HUDEP-2 (cell line): ENCODE measurements at regions not wholly inside any gene's neighbourhood (a gene's known extent, or its start where the extent isn't known, plus 50 kb on each side); places are given as distances from the start of the nearest gene placed in this dataset.

Experiments used
- DNase-seq, 76 experiments: peaks; one replicate each; lab custom pipeline; 2025; ENCODE audit not compliant: unreplicated experiment in 76 of 76; lab: John Stamatoyannopoulos, UW

DNA sequence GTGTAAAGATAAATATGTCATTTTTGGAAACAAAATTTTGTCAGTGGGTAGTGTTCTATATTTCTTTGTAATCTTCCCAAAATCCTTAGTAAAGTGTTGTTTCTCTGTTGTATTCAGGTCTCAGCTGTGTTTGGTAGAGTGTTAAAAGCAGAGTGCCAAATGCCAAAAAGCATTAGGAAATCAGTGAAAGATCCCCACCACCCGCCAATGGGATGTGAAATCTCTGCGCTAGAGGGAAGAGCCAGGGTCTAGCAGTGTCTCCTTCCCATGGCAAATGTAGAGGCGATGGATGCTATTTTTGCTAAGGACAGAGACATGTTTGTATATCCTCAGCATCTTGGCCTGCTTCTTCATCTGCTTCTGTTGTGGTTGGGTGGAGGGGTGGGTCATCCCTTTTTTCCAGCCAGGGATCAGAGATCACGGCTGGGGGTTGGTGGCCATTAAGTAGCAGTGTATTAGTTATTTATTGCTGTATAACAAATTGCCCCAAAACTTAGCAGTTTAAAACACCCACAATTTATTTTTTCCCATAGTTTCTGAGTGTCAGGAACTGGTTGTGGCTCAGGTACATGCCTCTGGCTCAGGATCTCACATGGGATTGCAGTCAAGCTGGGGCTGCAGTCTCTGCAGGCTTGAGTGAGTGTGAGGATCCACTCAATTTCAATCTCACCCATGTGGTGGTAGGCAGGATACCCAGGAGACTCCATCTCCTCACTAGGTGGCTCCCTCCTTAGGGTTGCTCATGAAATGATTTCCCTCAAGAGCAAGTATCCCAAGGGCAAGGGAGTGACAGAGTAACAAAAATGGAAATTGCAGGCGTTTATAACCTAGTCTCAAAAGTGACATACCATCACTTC is 211.9 kb downstream of the MYCN start:
- no peak for DNase-seq

DNA sequence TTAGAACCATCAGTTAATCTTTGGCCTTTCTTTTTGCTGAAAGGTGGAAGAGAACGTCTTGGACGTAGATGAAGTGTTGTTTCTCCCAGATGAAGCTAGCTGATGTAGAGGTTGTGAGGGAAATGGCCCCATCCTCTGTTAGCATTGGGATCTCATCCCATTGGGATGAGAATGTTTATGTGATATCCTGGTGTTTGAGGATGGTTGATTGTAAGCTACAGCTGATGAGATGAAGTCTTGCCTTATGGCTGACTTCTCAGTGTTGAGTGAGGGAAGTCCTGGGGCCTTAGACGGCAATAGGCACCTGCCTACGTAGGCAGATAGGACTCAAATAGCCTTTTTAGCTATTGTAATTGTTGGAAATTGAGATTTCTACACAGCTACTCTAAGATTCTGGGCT is 211.3 kb downstream of the MYCN start:
- DNase-seq: no peak

DNA sequence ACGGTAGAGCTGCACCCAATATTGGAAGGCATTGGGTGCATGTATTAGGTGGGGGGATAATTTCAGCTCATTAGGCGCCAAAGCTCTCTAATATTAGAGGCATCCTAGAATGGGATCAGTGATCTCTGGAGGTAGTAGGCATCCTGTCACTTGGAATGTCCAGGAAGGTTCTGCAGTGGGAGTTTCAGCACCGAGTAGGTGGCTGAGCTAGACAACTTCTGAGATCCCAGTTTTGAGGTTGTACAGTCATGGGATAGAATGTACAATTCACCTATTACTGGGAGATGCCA is 210.9 kb downstream of the MYCN start:
- DNase-seq: no peak

DNA sequence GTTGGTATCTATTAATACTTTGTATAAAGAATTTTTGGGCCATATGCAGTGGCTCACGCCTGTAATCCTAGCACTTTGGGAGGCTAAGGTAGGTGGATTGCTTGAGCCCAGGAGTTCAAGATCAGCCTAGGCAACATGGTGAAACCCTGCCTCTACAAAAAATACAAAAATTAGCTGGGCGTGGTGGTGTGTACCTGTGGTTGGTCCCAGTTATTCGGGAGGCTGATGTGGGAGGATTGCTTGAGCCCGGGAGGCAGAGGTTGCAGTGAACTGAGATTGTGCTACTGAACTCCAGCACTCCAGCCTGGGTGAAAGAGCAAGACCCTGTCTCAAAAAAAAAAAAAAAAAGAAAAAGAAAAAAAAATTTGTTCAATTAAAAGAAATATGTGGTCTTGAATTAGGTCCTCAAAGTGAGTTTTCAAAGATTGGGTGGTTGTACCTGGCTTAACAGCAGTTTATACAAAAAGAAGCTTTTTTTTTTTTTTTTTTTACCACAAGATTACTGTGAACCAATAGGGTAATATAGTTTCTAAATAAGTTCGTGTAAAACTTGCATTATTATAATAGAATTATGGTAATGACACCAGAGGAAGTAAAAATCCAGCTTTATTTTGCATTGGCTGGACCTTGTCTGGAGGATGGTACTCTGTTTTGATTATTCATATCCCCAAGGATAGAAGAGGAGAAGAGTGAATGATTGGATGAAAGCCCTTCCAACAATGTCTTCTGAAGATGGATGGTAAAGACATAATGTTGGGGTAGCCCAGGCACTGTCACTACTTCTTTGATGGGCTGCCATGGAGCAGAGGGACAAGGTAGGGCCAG is 210.3 kb downstream of the MYCN start:
- DNase-seq: no peak

DNA sequence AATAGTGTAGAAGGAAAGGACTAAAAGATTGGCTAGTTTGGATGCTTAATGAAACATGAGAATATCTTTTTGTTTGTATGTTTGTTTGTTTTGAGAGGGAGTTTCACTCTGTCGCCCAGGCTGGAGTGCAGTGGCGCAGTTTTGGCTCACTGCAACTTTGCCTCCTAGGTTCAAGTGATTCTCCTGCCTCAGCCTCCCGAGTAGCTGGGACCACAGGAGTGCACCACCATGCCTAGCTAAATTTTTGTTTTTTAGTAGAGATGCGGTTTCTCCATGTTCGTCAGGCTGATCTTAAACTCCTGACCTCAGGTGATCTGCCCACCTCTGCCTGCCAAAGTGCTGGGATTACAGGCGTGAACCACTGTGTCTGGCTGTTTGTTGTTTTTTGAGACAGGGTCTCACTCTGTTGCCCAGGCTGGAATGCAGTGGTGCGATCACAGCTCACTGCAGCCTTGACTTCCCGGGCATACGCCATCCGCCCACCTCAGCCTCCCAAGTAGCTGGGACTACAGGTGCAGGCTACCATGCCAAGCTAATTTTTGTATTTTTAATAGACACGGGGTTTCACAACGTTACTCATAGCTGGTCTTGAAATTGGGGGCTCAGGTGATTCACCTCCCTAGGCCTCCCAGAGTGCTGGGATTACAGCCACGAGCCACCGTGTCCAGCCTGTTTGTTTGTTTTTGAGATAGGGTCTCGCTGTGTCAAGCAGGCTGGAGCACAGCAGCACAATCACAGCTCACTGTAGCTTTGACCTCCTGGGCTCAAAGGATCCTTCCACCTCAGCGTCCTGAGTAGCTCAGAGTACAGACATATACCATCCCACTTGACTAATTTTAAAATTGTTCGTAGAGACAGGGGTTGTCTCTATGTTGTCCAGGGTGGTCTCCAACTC is 209.2 kb downstream of the MYCN start:
- no peak for DNase-seq

DNA sequence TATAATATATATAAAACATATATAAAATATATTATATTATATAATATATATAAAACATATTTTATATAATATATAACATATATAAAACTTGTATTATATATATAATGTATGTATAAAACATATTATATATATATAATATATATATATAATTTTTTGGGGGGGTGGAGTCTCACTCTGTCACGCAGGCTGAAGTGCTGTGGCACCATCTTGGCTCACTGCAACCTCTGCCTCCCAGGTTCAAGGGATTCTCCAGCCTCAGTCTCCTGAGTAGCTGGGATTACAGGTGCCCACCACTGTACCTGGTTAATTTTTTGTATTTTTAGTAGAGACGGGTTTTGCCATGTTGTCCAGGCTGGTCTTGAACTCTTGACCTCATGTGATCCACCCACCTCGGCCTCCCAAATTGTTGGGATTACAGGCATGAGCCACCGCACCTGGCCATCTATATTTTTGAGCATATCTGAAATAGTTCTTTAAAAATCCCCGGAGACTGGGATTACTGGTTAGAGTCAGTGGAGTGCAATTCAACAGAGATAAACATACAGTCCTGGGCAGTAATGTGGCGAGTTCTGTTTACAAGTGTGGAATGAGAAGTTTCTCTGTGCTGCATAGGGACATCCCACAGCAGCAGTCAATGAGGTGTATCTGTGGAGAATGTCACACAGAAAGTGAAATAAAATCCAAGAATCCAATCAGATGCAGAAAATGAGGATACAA is 208.4 kb downstream of the MYCN start:
- DNase-seq: no peak

DNA sequence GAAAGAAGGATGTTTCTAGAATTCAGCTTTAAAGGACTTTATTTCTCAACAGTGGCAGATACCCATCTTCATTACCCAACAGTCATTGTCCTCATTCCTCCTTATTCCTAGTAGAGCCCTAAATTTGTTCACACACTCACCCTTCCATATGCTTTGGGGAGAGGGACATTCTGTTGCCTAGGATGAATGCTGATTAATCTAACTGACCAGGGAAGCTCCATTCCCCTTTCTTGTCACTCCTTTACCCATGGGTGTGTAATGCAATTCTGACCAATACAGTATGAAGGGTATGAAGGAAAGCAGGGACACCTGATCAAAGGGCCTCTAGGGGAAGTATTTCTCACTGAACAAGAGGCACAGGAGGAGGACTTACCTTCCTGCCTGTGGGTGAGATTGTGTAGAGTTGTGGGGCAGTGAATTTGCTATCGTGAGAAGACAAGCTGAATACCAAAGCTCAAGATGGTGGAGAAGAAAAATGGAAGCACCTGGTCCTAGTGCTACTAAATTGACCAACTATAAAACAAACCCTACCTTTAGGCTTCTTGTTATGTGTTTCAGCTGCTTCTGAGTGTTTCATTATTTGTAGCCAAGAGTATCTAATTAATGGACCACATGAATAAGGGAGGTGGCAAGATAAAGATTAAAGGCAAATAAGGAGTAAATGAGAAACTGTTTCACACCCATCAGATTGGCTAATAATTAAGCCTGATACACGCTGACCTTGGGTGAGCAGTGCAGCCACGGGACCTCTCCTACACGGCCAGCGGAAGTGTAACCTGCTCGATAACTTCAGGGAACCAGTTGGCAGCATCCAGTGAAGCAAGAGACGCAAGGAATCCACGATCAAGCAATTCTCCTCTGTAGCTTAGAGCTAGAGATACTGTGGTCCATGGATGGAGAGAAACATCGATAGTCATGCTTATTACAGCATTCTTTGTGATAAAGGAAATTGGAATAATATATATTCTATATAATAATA is 202.3 kb downstream of the MYCN start:
- DNase-seq: no peak

DNA sequence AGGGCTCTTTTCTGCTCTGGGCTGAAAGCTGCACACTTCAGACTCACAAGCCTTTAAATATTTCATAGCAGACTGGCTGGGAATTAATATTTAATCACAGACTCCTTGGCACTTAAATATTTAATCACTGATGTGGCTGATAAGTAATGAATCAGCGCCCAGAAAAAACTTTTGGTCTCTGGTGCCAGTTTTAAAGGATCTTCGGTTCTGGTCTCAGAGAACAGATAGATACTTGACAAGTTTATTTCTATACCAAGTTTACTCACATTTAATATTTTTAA is 201.2 kb downstream of the MYCN start:
- no peak for DNase-seq

DNA sequence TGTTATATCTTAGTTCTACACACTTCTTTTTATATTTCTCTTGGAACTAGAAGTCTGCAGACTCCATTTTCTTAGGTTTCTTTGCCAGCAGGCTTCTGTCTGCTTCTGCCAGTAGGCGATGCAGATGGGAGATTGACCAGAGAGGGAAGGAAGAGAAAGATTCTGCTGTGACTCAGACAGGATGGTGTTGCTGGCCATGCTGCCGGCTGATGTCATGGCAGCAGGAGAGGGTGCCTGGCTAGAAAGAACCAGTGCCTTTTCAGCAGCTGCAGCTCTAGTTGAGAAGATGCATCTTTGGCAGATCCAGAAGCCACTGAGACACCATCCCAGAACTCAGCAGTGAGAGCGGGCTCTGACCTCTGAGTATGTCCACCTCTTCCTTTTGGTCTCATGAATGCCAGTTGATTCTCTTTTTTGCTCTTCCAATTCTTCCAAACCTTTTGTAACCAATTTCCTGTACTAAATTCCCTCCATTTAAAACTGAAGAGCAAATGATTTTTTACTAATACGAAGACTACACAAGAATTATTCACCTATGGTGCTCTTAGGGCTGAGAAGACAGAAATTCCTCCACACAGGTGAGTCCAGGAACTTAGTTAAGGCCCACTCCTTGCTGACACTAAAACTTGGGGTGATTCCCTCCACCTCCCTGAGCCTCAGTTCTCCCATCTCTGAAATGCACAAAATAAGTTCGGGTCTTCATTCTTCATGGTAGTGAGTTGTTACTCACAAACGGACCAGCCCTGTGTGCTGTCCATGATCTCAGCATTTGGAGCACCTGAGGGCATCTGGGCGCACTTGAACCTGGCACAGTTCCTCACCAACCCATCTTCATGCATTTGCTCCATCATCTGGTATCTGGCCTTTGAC is 200.7 kb downstream of the MYCN start:
- no peak for DNase-seq

DNA sequence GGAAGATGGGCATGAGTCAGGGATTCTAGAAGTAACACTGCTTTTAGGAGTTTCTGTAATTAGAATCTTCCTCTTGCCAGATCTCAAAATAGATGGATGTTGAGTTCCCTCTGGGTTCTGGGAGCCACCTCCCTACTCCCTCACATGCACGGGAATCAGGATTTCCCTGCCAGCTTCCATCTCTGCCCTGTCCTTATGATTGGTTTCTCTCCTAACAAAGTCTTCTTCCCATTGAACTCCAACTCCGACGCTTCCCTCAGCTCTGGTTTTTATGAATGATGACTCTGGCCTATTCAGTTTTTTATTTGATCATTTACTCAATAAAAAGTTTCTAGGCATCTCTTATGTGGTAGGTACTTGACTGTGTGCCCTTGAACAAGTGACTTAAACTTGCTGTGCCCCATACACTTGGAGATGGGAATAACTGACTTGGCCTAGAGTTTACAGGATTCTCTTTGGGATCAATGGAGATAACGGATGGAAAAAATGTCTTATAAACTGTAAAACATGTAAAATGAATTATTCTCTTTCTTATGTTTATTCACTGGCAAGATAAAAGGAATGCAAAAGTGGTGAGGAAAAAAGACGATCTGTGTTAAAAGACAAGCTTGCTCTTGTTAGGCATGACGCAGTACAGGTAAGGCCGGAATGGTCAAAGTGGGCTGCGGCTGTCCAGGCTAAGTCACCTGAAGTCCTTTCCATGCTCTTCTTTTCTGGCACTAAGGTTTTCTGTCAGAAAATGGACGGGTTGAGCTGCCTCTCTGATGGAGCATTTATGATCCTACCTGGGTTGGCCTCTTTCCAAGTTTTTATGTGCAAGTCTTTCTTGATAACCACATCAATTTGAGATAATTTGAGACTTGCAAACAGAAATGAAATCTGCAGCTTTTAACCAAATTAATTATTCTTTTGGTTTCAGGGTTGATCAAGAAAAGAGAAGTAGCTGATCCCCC is 199.6 kb downstream of the MYCN start:
- DNase-seq: no peak

DNA sequence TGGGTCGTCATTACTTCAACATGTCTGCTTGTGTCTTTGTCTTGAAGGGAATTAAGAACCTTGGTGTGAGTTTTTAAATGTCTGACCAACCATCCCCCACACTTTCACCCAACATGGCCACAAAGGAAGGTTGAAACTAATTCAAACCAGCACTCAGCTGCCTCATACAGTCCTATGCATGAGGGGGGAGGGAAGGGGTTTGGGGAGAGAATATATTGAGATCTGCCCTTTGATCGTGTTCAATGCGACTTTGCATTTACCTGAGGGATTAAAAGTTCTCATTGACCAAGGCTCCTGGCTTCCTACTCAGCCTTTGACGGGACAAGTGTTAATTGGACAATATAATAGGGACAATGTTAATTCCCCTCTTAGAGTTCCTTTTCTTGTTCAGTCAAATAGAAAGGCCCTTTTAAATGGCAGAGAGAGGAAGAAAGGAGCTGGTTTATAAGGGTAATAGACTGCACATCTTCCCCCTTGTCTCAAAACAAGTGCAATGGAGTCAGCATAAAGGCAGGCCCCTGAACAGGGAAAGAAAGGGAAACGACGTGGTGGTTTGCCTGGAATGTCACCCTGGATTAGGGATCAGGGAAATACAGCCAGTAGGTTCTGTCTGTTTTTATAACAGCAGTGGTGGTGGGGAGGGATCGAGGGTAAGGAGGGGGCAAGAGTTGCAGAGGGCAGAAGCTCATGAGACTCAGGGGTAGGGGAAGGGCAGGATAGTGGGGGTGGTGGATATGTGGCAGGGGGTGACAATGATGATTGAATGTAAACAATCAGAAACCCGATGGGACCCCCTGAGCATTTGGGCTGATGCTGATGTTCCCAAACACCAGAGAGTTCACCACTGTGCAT is 198.7 kb downstream of the MYCN start:
- no peak for DNase-seq

DNA sequence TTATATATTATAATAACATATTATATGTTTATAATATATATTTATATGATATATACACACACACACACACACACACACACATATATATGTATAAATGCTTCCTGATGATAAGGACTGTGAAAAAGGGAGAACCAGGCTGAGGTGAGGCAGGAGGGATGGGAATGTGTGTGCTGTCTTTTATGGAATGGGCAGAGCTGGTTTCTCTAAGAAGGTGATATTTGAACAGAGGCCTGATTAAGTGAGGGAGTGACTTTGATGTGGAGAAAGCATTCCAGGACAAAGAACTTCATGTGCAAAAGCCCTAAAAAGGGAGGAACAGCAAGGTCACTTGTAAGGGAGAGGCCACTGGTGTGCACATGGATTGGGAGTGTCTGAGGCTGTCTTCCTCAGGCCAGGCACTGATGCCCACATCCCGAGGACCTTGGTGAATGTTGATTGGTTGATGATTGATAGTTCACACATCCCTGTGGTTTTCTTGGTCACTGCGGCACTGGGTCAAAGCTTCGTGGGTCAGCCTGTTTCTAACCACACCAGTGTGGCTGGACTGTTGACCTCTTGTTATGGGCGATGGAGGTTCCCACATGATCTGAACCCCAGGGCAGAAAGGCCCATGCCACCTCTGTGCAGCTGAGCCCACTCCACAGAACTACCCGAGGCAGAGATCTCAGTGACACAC is 196.9 kb downstream of the MYCN start:
- DNase-seq: no peak

DNA sequence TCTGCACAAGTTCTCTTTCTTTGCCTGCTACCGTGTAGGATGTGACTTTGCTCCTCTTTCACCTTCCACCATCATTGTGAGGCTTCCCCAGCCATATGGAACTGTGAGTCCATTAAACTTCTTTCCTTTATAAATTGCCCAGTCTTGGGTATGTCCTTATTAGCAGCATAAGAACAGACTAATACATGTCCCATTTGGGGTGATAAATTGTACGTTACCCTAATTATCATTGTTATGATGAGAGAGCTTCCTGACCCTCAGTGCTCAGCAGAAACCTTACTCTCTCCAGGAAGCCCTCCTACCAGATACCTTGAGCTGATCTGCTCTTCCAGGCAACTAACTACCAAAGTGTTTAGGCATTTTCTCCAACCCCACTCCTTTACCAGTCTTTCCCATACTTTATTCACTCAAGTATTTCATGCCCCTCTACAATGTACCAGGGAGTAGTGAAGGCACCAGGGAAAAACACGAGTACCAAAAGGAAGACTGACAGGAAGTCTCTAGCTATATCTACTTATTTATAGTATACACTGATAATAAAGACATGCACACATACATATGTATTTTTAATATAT is 196.2 kb downstream of the MYCN start:
- no peak for DNase-seq

DNA sequence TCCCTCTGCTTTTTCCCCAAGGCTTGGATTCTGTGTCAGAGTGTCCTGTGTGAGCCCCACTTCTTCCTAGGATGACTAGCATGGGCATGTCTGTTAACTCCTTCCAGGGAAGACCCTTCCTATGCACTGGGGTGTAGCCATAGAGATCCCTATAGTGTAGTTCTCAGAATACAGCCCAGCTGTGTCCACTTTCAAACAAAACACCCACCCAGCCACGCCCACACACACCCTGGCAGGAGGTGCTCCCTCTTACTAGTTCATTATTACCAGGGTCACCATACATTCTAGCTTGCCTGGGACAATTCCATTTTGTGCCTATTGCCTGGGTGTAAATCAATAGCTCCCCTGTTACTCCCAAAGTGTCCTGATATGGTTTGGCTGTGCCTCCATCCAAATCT is 195.6 kb downstream of the MYCN start:
- no peak for DNase-seq

DNA sequence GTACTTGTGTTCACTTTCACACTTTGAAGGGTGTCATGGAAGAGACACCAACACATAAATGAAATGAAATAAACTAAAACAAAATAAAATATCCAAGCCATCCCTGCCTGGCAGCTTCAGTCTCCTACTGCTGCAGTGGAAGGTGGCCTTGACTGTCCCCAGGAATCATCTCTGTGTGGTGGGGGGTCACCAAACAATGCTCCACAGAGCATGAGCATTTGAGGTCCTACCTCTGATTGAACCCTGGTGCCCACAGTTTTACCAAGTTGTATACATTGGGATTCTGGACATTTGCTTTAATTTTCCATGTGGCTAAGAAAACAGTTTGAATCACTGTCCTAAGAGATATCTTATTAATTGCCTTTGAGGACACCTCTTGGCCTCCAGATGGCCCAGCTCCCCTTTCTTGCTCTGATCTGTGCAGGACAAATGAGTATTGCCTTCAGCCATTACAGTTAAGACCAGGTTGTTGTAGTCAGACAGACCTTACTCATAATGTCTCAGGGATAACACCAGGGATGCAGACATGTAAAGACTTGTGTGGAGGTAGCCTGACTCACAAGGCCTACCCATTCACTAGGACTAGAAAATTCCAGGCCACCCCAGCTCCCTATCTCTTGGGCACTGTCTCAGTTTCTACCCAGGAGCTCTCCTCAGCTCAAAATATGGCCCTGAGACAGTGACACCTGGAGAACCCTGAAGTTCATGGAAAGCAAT is 195.0 kb downstream of the MYCN start:
- DNase-seq: no peak
